Esophagus mucosa (tissue), 1 donor: ENCODE measurements at regions not wholly inside any gene's neighbourhood (a gene's known extent, or its start where the extent isn't known, plus 50 kb on each side); places are given as distances from the start of the nearest gene placed in this dataset.

ENCODE experiments used
- ATAC-seq: fragments of 200-7000 bp; cut with Tn5 transposase; one replicate; pipeline ENCODE4 v1.9.1; 2020
- donor health status: DM: yes; HTN: yes; CAD: no.

DNA sequence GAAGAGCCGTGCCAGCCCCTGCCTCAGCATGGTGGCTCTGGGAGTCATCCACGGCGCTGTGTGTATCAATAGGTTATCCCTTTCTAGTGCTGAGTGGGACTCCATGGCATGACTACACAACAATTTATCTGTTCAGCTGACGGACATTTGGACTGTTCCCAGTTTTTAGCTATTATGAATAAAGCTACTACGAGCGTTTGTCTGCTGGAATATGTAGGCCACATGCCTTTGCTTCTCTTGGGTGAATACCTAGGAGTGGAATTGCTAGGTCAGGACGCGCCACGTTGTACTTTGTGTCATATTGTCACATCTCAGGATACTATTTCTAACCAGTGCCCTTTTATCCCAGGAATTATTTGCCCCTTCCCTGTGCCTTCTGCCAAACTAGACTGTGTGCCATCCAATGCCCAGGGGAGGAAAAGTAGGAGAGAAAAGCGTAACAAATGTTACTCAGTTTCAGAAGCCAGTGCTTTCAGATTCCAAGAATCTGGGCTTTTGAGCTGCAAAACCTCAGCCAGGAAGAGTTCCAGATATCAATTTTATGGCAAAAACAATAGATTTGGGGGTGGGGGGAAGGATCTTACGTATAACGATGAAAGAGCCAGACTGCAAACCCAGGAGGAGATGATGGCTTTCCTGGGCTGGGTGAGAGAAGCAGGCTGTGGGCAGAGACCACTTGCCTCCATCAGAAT lies 62.5 kb upstream of the NCOR2 start:
- ATAC-seq, result no peak

DNA sequence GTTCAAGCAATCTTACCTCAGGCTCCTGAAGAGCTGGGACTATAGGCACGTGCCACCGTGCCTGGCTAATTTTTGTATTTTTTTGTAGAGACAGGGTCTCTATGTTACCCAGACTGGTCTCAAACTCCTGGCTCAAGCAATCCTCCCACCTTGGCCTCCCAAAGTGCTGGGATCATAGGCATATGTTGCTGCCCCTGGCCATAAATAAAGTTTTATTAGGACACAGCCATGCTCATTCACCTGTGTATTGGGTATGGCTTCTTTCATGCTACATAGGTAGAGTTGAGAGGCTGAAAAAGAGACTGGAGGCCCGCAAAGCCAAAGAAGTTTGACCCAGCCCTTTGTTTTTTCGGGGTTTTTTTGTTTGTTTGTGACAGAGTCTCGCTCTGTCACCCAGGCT lies 61.7 kb upstream of the NCOR2 start:
- no peak for ATAC-seq

GRCh38 chr12:124627956-124628355 lies 60.5 kb upstream of the NCOR2 start:
- ATAC-seq, result no peak

GRCh38 chr12:124626971-124627411 lies 59.6 kb upstream of the NCOR2 start:
- no peak for ATAC-seq

- ATAC-seq, result peak; percentile 96
These were observed 58.7 kb upstream of the NCOR2 start for GRCh38 chr12:124625867-124626675.

GRCh38 chr12:124624823-124625222 lies 57.4 kb upstream of the NCOR2 start:
- ATAC-seq, result no peak

- ATAC-seq, result no peak
These were observed 56.1 kb upstream of the NCOR2 start for GRCh38 chr12:124623344-124624035.

DNA sequence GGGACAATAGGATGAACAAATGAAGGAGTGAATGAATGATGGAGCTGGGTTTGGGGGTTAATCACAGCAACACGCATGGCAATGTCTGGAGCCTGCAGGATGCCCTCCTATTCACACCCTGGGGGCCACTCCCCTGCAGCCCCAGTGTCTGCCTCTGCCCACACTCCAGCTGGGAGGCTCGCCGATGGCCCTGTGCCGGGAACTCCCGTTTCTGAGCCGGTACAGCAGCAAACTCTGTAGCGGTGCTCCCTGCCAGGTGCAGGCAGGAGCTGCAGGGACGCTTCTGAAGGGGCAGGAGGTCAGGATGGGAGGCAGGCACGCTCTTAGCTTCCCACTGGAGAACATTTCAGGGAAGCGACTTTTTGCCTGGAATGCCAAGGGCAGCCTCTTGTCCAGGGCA lies 55.4 kb upstream of the NCOR2 start:
- no peak for ATAC-seq

- ATAC-seq, result no peak
These were observed 54.9 kb upstream of the NCOR2 start for GRCh38 chr12:124622331-124622730.

GRCh38 chr12:124621296-124621660 lies 53.9 kb upstream of the NCOR2 start:
- no peak for ATAC-seq

DNA sequence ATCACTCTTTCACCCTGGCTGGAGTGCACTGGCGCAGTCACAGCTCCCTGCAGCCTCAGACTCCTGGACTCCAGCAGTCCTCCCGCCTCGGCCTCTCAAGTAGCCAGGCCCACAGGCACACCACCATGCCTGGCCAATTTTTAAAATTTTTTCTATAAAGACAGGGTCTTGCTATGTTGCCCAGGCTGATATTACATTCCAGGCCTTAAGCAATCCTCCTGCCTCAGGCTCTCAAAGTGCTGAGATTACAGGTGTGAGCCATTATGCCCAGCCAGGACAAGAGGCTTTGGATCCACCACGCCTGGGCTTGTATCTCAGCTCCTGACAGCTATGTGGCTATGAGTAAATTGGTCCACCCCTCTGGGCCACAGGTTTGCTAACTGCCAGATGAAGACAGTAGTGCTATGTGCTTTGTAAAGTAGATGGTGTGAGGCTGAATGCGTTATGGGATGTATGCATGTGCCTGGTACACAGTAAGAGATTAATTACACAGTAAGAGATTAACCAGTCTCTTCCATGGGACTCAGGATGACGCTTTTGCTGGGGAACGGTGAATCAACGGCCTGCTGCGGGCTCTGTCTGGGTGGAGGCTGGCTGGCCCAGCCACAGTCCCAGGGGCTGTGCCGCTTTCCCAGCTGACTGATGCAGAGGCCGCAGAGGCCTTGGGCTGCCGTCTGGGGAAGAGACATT lies 53.3 kb upstream of the NCOR2 start:
- peak; percentile 78 for ATAC-seq

DNA sequence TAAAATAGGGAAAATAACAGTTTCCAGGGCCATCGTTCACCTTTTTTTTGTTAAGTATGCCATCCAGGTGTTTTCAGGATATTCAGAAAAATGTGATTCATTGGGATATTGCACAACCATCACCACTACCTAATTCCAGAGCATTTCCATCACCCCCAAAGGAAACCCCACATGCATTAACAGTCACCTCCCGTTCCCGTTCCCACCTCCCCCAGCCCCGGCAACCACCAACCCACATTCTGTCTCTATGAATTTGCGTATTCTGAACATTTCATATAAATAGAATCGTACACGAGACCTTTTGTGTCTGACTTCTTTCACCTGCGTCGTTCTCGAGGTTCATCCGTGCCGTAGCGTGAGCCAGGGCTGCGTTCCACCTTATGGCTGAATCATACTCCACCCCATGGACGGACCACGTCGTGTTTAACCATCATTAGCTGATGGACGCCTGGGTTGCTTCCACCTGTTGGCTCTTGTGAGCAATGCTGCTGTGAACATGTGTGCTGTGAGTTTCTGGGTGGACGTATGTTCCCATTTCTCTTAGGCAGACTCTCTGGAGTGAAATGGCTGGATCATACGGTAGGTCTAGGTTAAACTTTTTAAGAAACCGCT lies 51.0 kb upstream of the NCOR2 start:
- no peak for ATAC-seq

DNA sequence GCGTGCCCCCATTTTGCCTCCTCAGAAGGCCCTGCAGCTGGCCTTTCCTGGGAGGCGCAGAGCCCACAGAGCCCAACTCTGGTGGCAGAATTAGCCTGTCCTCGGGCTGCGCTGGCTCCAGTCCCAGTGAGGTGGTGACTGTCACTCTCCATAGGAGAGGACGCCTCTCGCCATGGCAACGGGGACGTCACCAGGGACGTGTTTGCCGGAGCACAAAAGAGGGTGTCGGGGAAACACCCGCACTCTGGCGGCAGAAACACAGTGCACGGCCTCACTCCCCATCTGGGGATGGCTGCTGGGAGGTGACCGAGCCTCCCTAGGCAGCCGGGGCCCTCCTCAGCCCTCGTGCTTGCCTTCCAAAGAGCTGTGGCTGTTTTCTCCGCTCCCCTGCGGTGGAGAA lies 50.2 kb upstream of the NCOR2 start:
- ATAC-seq, result no peak
